UCSD-AML1 (cell line): ENCODE measurements at regions not wholly inside any gene's neighbourhood (a gene's known extent, or its start where the extent isn't known, plus 50 kb on each side); places are given as distances from the start of the nearest gene placed in this dataset.
A peak's percentile ranks its signal among the peaks of the same experiment; 100 is the strongest.

Experiments used
- DNase-seq: peaks from one replicate; lab custom pipeline; 2025; ENCODE audit not compliant: unreplicated experiment; lab: John Stamatoyannopoulos, UW

- no peak for DNase-seq
Measured at GRCh38 chr1:61627365-61627764, 97.6 kb downstream of the TM2D1 start.

- no peak for DNase-seq
Measured at GRCh38 chr1:61626816-61627215, 98.1 kb downstream of the TM2D1 start.

GRCh38 chr1:61623852-61624251 lies 101.1 kb downstream of the TM2D1 start:
- no peak for DNase-seq

GRCh38 chr1:61620536-61620935 lies 104.4 kb downstream of the TM2D1 start:
- DNase-seq = no peak

- DNase-seq = no peak
Measured at GRCh38 chr1:61618755-61619154, 106.2 kb downstream of the TM2D1 start.

GRCh38 chr1:61618193-61618592 lies 106.7 kb downstream of the TM2D1 start:
- DNase-seq = no peak

GRCh38 chr1:61616830-61617229 lies 108.1 kb downstream of the TM2D1 start:
- DNase-seq = no peak

DNA sequence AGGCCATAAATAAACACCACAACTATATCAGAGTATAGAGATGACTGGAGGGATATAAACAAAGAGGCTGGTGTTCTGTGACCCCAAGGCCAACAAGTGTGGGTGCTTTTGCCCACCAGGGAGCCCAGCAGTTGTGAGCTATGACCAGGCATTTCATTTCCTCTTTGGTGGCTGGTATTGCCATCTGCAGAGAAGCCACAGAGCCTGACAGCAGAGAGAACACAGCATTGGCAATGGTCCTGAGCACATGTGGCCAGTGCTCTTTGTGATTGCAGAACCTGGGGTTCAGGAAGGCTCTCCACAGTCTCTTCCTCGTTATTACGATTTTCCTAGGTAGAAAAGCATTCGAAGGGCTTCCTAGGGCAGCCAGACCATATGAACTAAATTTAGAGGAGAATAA lies 112.3 kb downstream of the TM2D1 start:
- DNase-seq = no peak

DNA sequence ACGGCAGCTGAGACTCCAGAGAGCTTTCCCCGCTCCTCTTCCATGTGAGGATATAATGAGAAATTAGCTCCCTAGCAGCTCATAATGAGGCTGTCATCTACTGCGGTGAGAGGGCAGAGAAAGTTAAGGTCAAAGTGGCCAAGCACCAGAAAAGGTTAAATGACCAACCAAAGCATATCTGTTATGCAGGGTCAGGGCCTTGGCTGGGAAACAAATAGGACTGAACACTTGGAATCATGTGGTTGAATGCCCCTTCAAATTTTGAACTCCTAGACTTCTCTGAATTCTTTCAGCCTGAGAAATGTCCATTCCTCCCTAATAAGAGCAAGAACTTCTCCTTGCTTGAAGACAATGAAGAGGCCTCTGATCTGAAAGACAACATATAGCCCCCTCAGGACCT lies 115.9 kb downstream of the TM2D1 start:
- no peak for DNase-seq

DNA sequence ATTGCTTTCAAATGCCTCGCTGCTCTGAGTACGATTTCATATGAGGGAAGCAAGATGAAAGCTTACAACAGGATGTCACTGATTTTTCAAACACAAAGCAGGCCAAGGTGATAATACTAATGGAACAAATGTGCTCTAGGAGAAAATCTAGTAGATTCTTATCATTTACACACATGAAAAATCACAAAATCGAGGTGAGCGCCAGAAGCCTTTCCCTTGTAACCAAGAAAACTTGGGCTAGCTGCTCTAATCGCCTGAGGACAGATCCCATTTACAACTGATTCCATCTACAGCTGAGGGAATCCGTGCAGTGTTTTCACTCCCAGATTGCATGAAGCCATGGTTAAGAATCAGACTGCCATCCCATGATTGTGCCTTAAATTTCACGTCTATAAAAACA lies 117.5 kb downstream of the TM2D1 start:
- no peak for DNase-seq

DNA sequence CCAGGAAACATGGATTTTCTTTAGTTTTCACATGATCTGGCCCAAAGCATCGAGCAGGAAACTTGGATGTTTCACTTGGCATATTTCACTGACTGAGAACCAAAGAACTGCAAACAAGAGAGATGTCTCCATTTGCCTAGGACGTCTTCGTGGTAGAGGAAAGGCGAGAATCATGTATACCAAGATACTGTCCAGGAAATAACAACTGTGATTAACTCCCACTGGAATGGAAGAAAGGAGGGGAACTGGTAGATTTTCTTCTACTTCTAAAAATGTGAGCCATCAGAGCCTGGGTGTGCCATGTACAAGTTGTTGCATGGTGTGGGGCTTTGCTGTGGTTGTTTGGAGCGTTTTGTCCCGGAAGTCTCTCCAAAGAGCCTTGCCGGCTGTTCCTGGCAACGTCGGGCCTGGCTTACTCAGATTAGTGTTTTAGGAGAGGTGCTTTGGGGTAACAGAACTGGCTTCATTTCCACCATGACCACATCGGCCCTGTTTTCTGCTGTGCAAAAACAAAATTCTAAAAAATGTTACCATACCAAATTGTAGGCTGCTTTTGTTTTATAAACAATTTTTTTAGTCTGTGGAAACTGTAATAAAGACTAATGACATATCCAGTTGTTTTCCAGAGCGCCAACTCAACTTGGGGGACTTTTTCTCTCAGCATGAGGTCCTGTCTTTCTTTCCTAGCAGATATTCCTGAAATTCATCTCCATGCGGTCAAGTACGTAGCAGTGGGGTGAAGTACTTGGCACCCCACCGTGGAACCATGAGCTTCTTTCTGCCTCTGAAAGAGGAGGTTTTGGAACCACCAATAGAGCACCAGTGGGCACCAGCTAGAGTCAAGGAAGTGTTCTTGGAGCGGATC lies 118.3 kb downstream of the TM2D1 start:
- no peak for DNase-seq

- DNase-seq = no peak
Measured at GRCh38 chr1:61605607-61606321, 119.2 kb downstream of the TM2D1 start.

GRCh38 chr1:61604684-61605083 lies 120.3 kb downstream of the TM2D1 start:
- DNase-seq = no peak

DNA sequence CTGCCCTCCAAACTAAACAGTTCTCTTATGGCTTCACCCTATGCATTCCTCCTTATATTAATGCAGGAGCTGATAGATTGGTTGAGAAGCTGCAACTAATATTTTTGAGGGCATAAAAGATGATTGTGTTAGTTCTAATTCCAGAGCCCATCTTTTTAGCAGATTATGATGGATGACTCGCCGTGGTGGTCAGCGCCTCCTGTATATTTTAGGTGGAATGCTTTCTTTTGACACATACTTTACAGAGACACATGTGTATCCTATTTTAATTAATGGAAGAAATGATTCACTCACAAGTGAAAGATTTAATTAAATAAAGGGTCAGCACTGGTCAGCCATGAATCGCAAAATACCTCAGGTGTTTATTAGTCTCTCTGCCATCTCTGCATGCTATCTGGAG lies 120.7 kb downstream of the TM2D1 start:
- no peak for DNase-seq

GRCh38 chr1:61602663-61603062 lies 122.3 kb downstream of the TM2D1 start:
- no peak for DNase-seq

DNA sequence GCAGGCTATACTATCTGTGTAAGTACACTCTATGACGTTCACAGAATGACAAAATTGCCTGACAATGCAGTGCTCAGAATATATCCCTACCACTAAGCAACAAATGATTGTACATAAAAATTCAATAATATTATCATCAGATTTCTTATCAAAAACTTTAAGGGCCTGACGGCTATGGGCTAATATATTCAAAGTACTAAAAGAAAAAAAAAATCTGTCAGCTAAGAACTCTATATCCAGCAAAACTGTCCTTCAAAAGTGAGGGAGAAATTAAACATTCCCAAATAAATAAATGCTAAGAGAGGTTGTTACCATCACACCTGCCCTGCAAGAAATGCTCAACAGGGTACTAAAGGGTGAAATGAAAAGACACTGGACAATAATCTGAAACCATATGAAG lies 127.3 kb downstream of the TM2D1 start:
- no peak for DNase-seq

- DNase-seq = no peak
Measured at GRCh38 chr1:61593331-61593730, 131.6 kb downstream of the TM2D1 start.

- DNase-seq = no peak
Measured at GRCh38 chr1:61591351-61591750, 133.6 kb downstream of the TM2D1 start.

- peak; percentile 40 for DNase-seq
Measured at GRCh38 chr1:61588736-61589672, 135.9 kb downstream of the TM2D1 start.

DNA sequence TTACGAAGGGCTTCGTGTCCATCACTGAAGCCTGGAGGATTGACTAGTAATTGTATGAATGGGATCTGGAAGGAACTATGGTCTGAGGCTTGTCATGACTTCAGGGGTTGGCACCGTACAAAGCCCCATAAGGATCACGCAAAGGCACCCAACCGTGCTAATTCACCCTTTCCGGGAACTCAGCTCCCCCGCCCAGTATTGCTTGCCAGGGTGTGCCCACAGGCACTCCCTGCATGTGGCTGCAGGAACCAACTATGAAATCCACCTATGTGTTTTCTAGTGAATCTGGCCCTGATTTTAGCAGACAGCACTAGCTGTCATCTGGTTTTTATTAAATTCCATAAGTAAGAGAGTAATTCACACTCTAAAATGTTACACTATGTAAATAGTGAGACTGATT lies 139.2 kb downstream of the TM2D1 start:
- DNase-seq = no peak

DNA sequence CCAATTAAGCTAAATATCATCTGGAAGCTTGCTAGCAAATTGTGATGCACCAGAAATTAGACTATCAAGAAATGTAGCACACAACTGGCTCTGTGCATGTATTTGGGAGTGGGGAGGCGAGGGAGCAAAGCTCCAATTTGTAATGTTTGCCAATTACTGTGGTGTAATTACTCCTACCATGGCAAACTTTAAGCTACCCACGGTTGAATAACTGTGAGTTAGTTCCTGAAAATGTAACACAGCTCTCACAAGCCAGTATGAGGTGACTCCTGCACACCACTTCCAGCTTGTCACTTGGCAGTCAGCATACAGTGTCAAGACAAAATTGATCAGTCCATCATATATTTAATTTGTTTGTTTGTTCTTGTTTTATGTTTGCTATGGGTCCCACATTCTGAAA lies 141.2 kb downstream of the TM2D1 start:
- no peak for DNase-seq
